Breast epithelium (tissue), 3 donors: ENCODE measurements at regions not wholly inside any gene's neighbourhood (a gene's known extent, or its start where the extent isn't known, plus 50 kb on each side); places are given as distances from the start of the nearest gene placed in this dataset.
"Not testable (repeated sequence)": the region's sequence is repeated elsewhere in the genome, so short reads cannot be mapped to it uniquely, and the experiment has no call there.

Experiments used
- CTCF ChIP-seq, 3 donors: fragments of 450-650 bp; IDR thresholded peaks; one replicate each; pipeline ENCODE4 v1.5.1; 2016 to 2017; ENCODE audit warnings: antibody characterized with exemption in 3 of 3, mild to moderate bottlenecking in 3 of 3, moderate library complexity in 3 of 3
- POLR2A ChIP-seq: fragments of 450-650 bp; IDR thresholded peaks from one replicate; pipeline ENCODE4 v1.6.1; 2016; ENCODE audit warnings: antibody characterized with exemption, mild to moderate bottlenecking, moderate library complexity
- POLR2AphosphoS5 ChIP-seq, 3 donors: sonication (generic); formaldehyde crosslinking; IDR thresholded peaks; one replicate each; pipeline ENCODE4 v1.6.1; 2017; ENCODE audit warnings: antibody characterized with exemption in 3 of 3

GRCh38 chr9:67635067-67635466 is 223.7 kb upstream of the ANKRD20A1 start:
- not testable (repeated sequence) for TF ChIP-seq CTCF (IDR thresholded peaks at IDR 0.05); POLR2AphosphoS5 (IDR thresholded peaks at IDR 0.05); POLR2A
